ENCODE measurements at regions not wholly inside any gene's neighbourhood (a gene's known extent, or its start where the extent isn't known, plus 50 kb on each side); places are given as distances from the start of the nearest gene placed in this dataset.

DNA sequence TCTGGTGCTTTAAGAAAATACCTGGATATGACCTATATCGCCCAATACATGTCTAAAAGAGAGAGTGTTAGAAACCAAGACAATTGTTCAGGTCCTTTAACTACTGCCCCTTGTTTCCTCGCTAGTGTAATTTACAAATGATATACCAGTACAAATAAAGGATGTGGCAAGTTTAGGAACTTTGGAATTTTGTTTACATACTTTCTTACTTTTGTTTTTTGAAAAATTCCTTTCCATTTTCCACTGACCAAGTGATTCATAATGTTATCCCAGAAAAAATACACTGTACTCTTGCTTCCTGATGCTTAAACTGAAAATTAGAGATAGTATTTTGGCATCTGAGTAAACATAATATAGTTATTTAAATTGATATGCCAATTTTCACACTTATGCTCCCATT is 96.8 kb upstream of the CSNK1A1L start:
- TF ChIP-seq, protein P1, sequence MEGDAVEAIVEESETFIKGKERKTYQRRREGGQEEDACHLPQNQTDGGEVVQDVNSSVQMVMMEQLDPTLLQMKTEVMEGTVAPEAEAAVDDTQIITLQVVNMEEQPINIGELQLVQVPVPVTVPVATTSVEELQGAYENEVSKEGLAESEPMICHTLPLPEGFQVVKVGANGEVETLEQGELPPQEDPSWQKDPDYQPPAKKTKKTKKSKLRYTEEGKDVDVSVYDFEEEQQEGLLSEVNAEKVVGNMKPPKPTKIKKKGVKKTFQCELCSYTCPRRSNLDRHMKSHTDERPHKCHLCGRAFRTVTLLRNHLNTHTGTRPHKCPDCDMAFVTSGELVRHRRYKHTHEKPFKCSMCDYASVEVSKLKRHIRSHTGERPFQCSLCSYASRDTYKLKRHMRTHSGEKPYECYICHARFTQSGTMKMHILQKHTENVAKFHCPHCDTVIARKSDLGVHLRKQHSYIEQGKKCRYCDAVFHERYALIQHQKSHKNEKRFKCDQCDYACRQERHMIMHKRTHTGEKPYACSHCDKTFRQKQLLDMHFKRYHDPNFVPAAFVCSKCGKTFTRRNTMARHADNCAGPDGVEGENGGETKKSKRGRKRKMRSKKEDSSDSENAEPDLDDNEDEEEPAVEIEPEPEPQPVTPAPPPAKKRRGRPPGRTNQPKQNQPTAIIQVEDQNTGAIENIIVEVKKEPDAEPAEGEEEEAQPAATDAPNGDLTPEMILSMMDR (conservative IDR thresholded peaks at IDR 0.05; ENCODE audit: low read depth, low read length) = no peak
- TF ChIP-seq EZH2 (IDR thresholded peaks at IDR 0.05; ENCODE audit: low read length, unreplicated experiment) (no peak), EZH2phosphoT487 (IDR thresholded peaks at IDR 0.05; ENCODE audit: borderline replicate concordance, low read length) (no peak)
